ENCODE measurements at regions not wholly inside any gene's neighbourhood (a gene's known extent, or its start where the extent isn't known, plus 50 kb on each side); places are given as distances from the start of the nearest gene placed in this dataset.

DNA sequence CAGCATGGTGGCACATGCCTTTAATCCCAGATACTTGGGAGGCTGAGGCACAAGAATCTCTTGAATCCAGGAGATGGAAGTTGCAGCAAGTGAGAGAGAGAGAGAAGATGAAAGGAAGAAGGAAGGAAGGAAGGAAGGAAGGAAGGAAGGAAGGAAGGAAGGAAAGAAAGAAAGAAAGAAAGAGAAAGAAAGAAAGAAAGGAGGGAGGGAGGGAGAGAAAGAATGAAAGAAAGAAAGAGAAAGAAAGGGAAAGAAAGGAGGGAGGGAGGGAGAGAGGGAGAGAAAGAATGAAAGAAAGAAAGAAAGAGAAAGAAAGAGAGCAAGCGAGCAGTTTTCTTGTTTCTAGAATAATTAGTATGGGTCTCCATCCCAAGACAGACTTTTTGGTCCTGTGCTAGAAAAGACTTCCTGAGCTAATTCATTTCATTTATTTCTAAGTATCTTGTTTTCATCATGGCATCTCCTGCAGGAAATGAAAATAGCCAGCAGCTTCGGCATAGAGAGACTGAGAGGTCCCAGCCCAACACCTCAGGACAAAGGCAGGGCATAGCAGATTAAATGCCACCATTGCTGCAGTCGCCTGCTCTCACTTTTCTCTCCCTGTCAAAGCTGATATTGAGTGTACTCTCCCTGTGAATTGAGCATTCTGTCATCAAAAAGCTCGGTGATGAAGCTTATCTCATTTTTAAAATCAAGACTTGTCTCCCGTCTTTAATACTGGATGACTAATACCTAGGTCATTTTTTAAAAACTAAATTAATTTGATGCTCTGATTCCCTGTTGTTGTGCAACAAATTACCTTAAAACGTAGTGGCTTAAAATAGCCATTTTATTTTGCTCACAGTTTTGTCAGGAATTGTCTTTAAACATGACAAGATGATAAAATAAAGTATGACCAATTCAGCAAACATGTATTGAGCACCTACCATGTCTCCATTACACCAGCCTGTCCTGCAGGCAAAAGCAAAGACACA, 91.8 kb upstream of the ADRA1B start:
- no peak for TF ChIP-seq JUNB (CRISPR knock-in tag; conservative IDR thresholded peaks at IDR 0.05)
- TF ChIP-seq, protein P1, sequence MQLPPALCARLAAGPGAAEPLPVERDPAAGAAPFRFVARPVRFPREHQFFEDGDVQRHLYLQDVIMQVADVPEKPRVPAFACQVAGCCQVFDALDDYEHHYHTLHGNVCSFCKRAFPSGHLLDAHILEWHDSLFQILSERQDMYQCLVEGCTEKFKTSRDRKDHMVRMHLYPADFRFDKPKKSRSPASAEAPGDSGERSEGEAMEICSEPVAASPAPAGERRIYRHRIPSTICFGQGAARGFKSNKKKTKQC (CRISPR knock-in tag; IDR thresholded peaks at IDR 0.05), result no peak
